K562 (cell line): ENCODE measurements at regions not wholly inside any gene's neighbourhood (a gene's known extent, or its start where the extent isn't known, plus 50 kb on each side); places are given as distances from the start of the nearest gene placed in this dataset.
"Not testable (repeated sequence)": the region's sequence is repeated elsewhere in the genome, so short reads cannot be mapped to it uniquely, and the experiment has no call there.

ENCODE experiments used
- CTCF ChIP-seq, 3 experiments: IDR thresholded peaks in 2 of 3; conservative IDR thresholded peaks in 1 of 3; 2 replicates each; pipeline ENCODE4 v1.5.1; 2011 to 2012; ENCODE audit warnings: low read length in 3 of 3, mild to moderate bottlenecking in 3 of 3, control low read depth in 2 of 3, improper control_type of control experiment in 1 of 3, inconsistent platforms in 1 of 3, low read depth in 1 of 3, mixed read lengths in 1 of 3, moderate library complexity in 1 of 3; ENCODE audit not compliant: insufficient read depth in 2 of 3
- FIP1L1 ChIP-seq: fragments of 200-400 bp; formaldehyde crosslinking; IDR thresholded peaks from 2 replicates; pipeline ENCODE4 v1.6.1; 2018; ENCODE audit warnings: mild to moderate bottlenecking, low read depth, low read length; ENCODE audit not compliant: poor library complexity, severe bottlenecking
- HNRNPL ChIP-seq: fragments of 200-400 bp; formaldehyde crosslinking; IDR thresholded peaks from 2 replicates; pipeline ENCODE4 v1.6.1; 2017; ENCODE audit warnings: low read depth, mild to moderate bottlenecking, low read length
- KLF13 ChIP-seq: fragments of 450-650 bp; IDR thresholded peaks from 2 replicates; pipeline ENCODE4 v1.6.1; 2016; ENCODE audit warnings: missing genetic modification characterization, low read depth, mild to moderate bottlenecking, missing compliant biosample characterization, moderate library complexity, borderline replicate concordance
- MAZ ChIP-seq, 2 experiments: fragments of 450-650 bp in 1 of 2; sonication (generic) in 1 of 2; formaldehyde crosslinking; IDR thresholded peaks in 1 of 2; conservative IDR thresholded peaks in 1 of 2; 2 replicates each; pipeline versions ENCODE4 v1.4.0 to v1.5.0; 2020; ENCODE audit warnings: mild to moderate bottlenecking in 1 of 2, missing genetic modification reagents in 1 of 2
- NR3C1 ChIP-seq: sonication (generic); formaldehyde crosslinking; IDR thresholded peaks from 2 replicates; pipeline ENCODE4 v1.8.1; 2022; ENCODE audit warnings: missing genetic modification reagents
- TF ChIP-seq, protein P1 (sequence below): sonication (generic); formaldehyde crosslinking; IDR thresholded peaks from 2 replicates; pipeline ENCODE4 v1.9.0; 2022; ENCODE audit warnings: mild to moderate bottlenecking, missing genetic modification reagents
- TF ChIP-seq, protein P2 (sequence below): sonication (generic); formaldehyde crosslinking; IDR thresholded peaks from 2 replicates; pipeline ENCODE4 v1.8.1; 2023; ENCODE audit warnings: mild to moderate bottlenecking, missing genetic modification reagents

DNA sequence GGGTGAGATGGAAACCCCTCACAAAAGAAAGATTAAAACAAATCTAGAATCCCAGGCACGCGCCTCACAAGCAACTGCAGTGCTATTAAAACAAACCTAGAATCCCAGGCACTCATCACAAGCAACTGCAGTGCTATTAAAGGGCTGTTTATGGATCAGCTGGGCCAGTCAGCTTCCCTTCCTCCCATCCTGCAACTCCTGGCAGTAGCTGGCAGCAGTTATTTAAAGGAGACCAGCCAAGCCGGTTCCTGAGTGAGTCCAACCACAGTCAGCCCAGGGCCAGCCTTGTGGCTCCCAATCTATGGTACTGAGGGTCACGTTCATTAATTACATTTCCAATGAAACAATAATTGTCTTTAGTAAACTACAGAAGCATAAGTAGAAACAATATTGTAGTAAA, 1673.5 kb downstream of the SPATA31A7 start:
- TF ChIP-seq CTCF (IDR thresholded peaks at IDR 0.05 in 2 of 3, conservative IDR thresholded peaks at IDR 0.05 in 1 of 3; ENCODE audit: insufficient read depth in 2 of 3, low read depth in 1 of 3, low read length in 3 of 3); MAZ (CRISPR knock-in tag; conservative IDR thresholded peaks at IDR 0.05 in 1 of 2, IDR thresholded peaks at IDR 0.05 in 1 of 2); HNRNPL; FIP1L1; NR3C1 (CRISPR knock-in tag); KLF13 (tag): not testable (repeated sequence)
- TF ChIP-seq, protein P1, sequence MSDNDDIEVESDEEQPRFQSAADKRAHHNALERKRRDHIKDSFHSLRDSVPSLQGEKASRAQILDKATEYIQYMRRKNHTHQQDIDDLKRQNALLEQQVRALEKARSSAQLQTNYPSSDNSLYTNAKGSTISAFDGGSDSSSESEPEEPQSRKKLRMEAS (CRISPR knock-in tag): not testable (repeated sequence)
- TF ChIP-seq, protein P2, sequence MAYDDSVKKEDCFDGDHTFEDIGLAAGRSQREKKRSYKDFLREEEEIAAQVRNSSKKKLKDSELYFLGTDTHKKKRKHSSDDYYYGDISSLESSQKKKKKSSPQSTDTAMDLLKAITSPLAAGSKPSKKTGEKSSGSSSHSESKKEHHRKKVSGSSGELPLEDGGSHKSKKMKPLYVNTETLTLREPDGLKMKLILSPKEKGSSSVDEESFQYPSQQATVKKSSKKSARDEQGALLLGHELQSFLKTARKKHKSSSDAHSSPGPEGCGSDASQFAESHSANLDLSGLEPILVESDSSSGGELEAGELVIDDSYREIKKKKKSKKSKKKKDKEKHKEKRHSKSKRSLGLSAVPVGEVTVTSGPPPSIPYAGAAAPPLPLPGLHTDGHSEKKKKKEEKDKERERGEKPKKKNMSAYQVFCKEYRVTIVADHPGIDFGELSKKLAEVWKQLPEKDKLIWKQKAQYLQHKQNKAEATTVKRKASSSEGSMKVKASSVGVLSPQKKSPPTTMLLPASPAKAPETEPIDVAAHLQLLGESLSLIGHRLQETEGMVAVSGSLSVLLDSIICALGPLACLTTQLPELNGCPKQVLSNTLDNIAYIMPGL (CRISPR knock-in tag): not testable (repeated sequence)
